GM19324 (cell line): ENCODE measurements at regions not wholly inside any gene's neighbourhood (a gene's known extent, or its start where the extent isn't known, plus 50 kb on each side); places are given as distances from the start of the nearest gene placed in this dataset.
A peak's percentile ranks its signal among the peaks of the same experiment; 100 is the strongest.
"Not testable (repeated sequence)": the region's sequence is repeated elsewhere in the genome, so short reads cannot be mapped to it uniquely, and the experiment has no call there.

Experiments used
- ATAC-seq: cut with Tn5 transposase; IDR thresholded peaks from one replicate; pipeline ENCODE4 v1.9.1; 2021; ENCODE audit warnings: mild to moderate bottlenecking, moderate library complexity; ENCODE audit not compliant: unreplicated experiment, low FRiP score

- no peak for ATAC-seq
Measured at GRCh38 chr3:127069814-127070440, 87.0 kb downstream of the PLXNA1 start.

- ATAC-seq: no peak
Measured at GRCh38 chr3:127070776-127071175, 87.9 kb downstream of the PLXNA1 start.

GRCh38 chr3:127071597-127072001 lies 88.7 kb downstream of the PLXNA1 start:
- no peak for ATAC-seq

- no peak for ATAC-seq
Measured at GRCh38 chr3:127072221-127072771, 89.4 kb downstream of the PLXNA1 start.

GRCh38 chr3:127072971-127073783 lies 90.3 kb downstream of the PLXNA1 start:
- ATAC-seq: no peak

GRCh38 chr3:127073941-127074820 lies 91.3 kb downstream of the PLXNA1 start:
- ATAC-seq: no peak

- peak; percentile 67 for ATAC-seq
Measured at GRCh38 chr3:127074900-127075360, 92.0 kb downstream of the PLXNA1 start.

- ATAC-seq: not testable (repeated sequence)
Measured at GRCh38 chr3:127076166-127076992, 93.5 kb downstream of the PLXNA1 start.

GRCh38 chr3:127077068-127077467 lies 94.2 kb downstream of the PLXNA1 start:
- no peak for ATAC-seq

GRCh38 chr3:127077505-127078064 lies 94.7 kb downstream of the PLXNA1 start:
- ATAC-seq: no peak

GRCh38 chr3:127078626-127079025 lies 95.7 kb downstream of the PLXNA1 start:
- no peak for ATAC-seq

GRCh38 chr3:127079211-127079610 lies 96.3 kb downstream of the PLXNA1 start:
- ATAC-seq: no peak

GRCh38 chr3:127081001-127081720 lies 98.2 kb downstream of the PLXNA1 start:
- no peak for ATAC-seq

- no peak for ATAC-seq
Measured at GRCh38 chr3:127082066-127082465, 99.2 kb downstream of the PLXNA1 start.

- no peak for ATAC-seq
Measured at GRCh38 chr3:127083778-127084397, 101.0 kb downstream of the PLXNA1 start.

- ATAC-seq: no peak
Measured at GRCh38 chr3:127084401-127084990, 101.6 kb downstream of the PLXNA1 start.

GRCh38 chr3:127085576-127085975 lies 102.7 kb downstream of the PLXNA1 start:
- ATAC-seq: no peak

- ATAC-seq: not testable (repeated sequence)
Measured at GRCh38 chr3:127086591-127086990, 103.7 kb downstream of the PLXNA1 start.
